GM12872 (cell line): ENCODE measurements at regions not wholly inside any gene's neighbourhood (a gene's known extent, or its start where the extent isn't known, plus 50 kb on each side); places are given as distances from the start of the nearest gene placed in this dataset.

Experiments used
- TF ChIP-seq, protein P1 (sequence below): IDR thresholded peaks from 3 replicates; pipeline ENCODE4 v1.5.1; 2011; ENCODE audit warnings: low read depth, mild to moderate bottlenecking, low read length, moderate library complexity; ENCODE audit not compliant: insufficient read depth

DNA sequence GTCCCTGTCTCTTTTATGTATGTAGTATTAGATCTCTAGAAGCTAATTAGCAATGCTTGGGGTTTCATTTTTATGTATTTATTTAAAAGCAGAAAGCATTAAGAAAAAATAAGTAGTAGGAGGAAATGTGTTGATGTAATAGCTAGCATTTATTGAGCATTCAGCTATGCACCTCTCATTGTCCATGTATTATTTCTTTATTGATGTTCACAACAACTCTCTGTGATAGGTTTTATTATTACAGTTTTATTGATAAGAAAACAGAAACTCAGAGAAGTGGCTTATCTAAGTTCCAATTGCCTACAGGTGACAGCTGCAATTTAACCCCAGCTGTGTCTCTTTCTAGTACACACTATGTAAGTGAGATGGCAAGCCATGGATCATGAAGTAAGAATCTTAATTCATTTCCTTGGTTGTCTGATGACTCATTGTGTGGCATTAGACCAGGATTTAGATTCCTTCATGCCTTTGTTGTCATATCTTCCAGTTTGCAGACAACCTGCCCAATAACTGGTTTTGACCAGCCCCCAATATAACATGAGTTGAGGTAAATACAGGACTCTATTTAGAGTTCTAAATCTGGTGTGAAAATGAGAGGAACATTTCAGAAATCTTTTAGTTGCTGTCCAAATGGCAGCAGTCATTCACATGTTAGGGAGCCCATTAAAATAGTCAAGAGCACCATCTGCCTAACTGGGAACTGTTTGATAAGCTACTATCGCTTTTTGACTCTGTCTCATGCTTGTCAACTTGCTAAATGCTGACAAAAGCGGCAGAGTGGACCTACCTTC, 170.8 kb upstream of the PHACTR1 start:
- TF ChIP-seq, protein P1, sequence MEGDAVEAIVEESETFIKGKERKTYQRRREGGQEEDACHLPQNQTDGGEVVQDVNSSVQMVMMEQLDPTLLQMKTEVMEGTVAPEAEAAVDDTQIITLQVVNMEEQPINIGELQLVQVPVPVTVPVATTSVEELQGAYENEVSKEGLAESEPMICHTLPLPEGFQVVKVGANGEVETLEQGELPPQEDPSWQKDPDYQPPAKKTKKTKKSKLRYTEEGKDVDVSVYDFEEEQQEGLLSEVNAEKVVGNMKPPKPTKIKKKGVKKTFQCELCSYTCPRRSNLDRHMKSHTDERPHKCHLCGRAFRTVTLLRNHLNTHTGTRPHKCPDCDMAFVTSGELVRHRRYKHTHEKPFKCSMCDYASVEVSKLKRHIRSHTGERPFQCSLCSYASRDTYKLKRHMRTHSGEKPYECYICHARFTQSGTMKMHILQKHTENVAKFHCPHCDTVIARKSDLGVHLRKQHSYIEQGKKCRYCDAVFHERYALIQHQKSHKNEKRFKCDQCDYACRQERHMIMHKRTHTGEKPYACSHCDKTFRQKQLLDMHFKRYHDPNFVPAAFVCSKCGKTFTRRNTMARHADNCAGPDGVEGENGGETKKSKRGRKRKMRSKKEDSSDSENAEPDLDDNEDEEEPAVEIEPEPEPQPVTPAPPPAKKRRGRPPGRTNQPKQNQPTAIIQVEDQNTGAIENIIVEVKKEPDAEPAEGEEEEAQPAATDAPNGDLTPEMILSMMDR = no peak

DNA sequence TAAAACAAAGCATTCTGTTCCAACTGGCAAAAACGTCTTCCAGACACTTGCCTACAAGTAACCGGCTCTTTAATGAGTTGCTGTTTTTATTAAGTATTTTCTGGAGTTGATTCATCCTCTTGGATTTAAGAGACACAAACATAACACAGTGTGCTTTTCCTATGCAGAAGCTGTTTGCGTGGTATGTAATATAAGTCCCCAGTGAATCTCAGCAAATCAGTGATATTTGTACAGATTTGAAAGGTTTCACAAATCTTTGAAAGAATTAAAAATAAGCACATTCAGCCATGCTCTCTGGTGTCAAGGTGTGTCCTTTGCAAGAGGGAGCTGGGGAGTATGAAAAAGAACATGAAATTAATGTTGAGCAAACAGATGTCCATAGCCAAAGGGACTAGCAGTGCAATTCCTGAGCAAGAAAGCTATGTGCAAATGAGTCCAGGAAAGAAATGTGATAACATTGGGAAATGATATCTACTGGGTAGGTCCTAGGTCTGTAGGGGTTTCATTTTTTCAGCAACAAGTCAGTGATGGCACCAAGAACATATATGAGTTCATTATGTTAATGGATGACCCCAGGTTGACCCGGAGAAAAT, 170.1 kb upstream of the PHACTR1 start:
- TF ChIP-seq, protein P1 = no peak

GRCh38 chr6:12548526-12548925, 168.0 kb upstream of the PHACTR1 start:
- TF ChIP-seq, protein P1 = no peak

DNA sequence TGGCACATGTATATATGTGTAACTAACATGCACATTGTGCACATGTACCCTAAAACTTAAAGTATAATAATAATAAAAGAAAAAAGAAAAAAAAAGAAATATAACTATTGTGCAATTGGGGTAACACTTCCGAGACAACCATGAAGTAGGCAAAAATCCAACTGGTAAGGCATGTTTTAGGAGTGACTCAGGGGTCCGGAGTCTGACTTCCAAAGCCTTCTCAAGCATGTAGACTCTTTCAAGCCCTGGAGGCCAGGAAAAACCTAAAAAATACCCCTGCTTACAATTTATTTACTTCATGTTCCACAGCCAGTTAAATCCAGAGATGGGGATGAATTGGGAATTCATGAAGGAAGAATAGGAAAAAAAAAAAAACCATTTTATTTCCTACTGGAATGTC, 161.3 kb upstream of the PHACTR1 start:
- TF ChIP-seq, protein P1 = no peak

GRCh38 chr6:12555781-12556180, 160.8 kb upstream of the PHACTR1 start:
- TF ChIP-seq, protein P1 = no peak

GRCh38 chr6:12557765-12558164, 158.8 kb upstream of the PHACTR1 start:
- TF ChIP-seq, protein P1 = no peak

DNA sequence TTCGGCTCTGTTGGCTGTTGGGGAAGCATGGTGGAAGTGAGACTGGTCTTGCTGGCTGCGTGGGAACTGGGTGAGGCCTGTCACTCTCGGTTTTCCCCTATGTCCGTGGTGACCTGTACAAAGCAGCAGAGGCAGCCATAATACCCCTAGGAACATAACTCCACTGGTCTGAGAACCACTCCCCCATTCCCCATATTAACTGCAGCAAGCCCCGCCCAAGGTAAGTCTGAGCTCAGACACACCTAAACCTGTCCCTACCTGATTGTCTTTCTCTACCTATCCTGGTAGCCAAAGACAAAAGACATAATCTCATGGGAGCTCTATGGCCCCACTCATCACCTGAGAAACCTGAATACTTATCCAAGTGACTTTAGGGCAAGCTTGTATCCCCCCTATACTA, 156.3 kb upstream of the PHACTR1 start:
- TF ChIP-seq, protein P1 = no peak
